Neuronal stem cell (in vitro differentiated cells): ENCODE measurements at regions not wholly inside any gene's neighbourhood (a gene's known extent, or its start where the extent isn't known, plus 50 kb on each side); places are given as distances from the start of the nearest gene placed in this dataset.

Experiments used
- DNase-seq: peaks from one replicate; pipeline ENCODE4 v3.0.0-alpha.2; 2013; ENCODE audit warnings: low spot score
- H2AFZ ChIP-seq: one replicate; pipeline ENCODE4 v1.6.1; 2013; ENCODE audit warnings: mild to moderate bottlenecking, low read length, inconsistent platforms
- H2AK5ac ChIP-seq: 2 replicates; pipeline ENCODE4 v1.6.1; 2013; ENCODE audit warnings: low read depth, mild to moderate bottlenecking, inconsistent platforms, low read length, moderate library complexity, mixed read lengths
- H2BK120ac ChIP-seq: 2 replicates; pipeline ENCODE4 v1.6.1; 2013; ENCODE audit warnings: low read depth, mild to moderate bottlenecking, inconsistent platforms, low read length, moderate library complexity, mixed read lengths
- H2BK12ac ChIP-seq: one replicate; pipeline ENCODE4 v1.6.1; 2013; ENCODE audit warnings: low read length, inconsistent platforms
- H2BK15ac ChIP-seq: 2 replicates; pipeline ENCODE4 v1.6.1; 2013; ENCODE audit warnings: mild to moderate bottlenecking, low read length, inconsistent platforms, mixed read lengths
- H2BK5ac ChIP-seq: one replicate; pipeline ENCODE4 v1.6.1; 2013; ENCODE audit warnings: inconsistent platforms, mild to moderate bottlenecking, low read length, moderate library complexity
- H3K14ac ChIP-seq: one replicate; pipeline ENCODE4 v1.6.1; 2013; ENCODE audit warnings: low read length, inconsistent platforms
- H3K18ac ChIP-seq: 2 replicates; pipeline ENCODE4 v1.6.1; 2013; ENCODE audit warnings: low read length, inconsistent platforms
- H3K23ac ChIP-seq: 2 replicates; pipeline ENCODE4 v1.6.1; 2013; ENCODE audit warnings: low read depth, mild to moderate bottlenecking, mixed read lengths, low read length, inconsistent platforms; ENCODE audit not compliant: poor library complexity
- H3K27ac ChIP-seq: replicated peaks from 3 replicates; pipeline ENCODE4 v1.5.1; 2013; ENCODE audit warnings: low read length, inconsistent platforms
- H3K27me3 ChIP-seq, 3 experiments: 2 replicates each; pipeline ENCODE4 v1.6.1; 2013; ENCODE audit warnings: low read length in 3 of 3, mild to moderate bottlenecking in 2 of 3, inconsistent platforms in 1 of 3, low read depth in 1 of 3, mixed read lengths in 1 of 3, moderate library complexity in 1 of 3; ENCODE audit not compliant: control insufficient read depth in 3 of 3, insufficient read depth in 3 of 3
- H3K36me3 ChIP-seq, 2 donors: replicated peaks in 1 of 2; 2 replicates each; pipeline ENCODE4 v1.6.1; 2013; ENCODE audit warnings: low read length in 2 of 2; ENCODE audit not compliant: control insufficient read depth in 2 of 2, insufficient read depth in 2 of 2
- H3K4ac ChIP-seq: 2 replicates; pipeline ENCODE4 v1.6.1; 2013; ENCODE audit warnings: inconsistent platforms, mild to moderate bottlenecking, low read length, moderate library complexity
- H3K4me1 ChIP-seq, 2 donors: 1 replicate in 1 of 2; 2 replicates in 1 of 2; pipeline ENCODE4 v1.6.1; 2013; ENCODE audit warnings: low read length in 2 of 2, low read depth in 1 of 2; ENCODE audit not compliant: control insufficient read depth in 2 of 2, insufficient read depth in 1 of 2
- H3K4me2 ChIP-seq: one replicate; pipeline ENCODE4 v1.6.1; 2013; ENCODE audit warnings: mild to moderate bottlenecking, low read length, inconsistent platforms; ENCODE audit not compliant: insufficient read depth, poor library complexity, severe bottlenecking
- H3K4me3 ChIP-seq, 2 donors: 2 replicates each; pipeline ENCODE4 v1.5.1; 2013; ENCODE audit warnings: low read length in 2 of 2, mild to moderate bottlenecking in 2 of 2, inconsistent platforms in 1 of 2, moderate library complexity in 1 of 2
- H3K79me1 ChIP-seq: one replicate; pipeline ENCODE4 v1.6.1; 2013; ENCODE audit warnings: low read depth, mild to moderate bottlenecking, inconsistent platforms, low read length, moderate library complexity
- H3K9ac ChIP-seq: one replicate; pipeline ENCODE4 v1.6.1; 2013; ENCODE audit warnings: mild to moderate bottlenecking, low read depth, low read length, inconsistent platforms; ENCODE audit not compliant: poor library complexity
- H3K9me3 ChIP-seq, 2 donors: replicated peaks in 1 of 2; 2 replicates each; pipeline versions ENCODE3 to v1.6.1; 2013; ENCODE audit warnings: low read length in 2 of 2, mild to moderate bottlenecking in 2 of 2, inconsistent platforms in 1 of 2, low read depth in 1 of 2, mixed read lengths in 1 of 2, moderate library complexity in 1 of 2; ENCODE audit not compliant: control insufficient read depth in 2 of 2, insufficient read depth in 1 of 2
- H4K8ac ChIP-seq: one replicate; pipeline ENCODE4 v1.6.1; 2013; ENCODE audit warnings: low read depth, mild to moderate bottlenecking, inconsistent platforms, low read length, moderate library complexity
- H4K91ac ChIP-seq: one replicate; pipeline ENCODE4 v1.6.1; 2013; ENCODE audit warnings: low read length, low read depth, mild to moderate bottlenecking, inconsistent platforms; ENCODE audit not compliant: poor library complexity
- WGBS, 2 donors: extraction: QIAGEN DNeasy Blood & Tissue Kit; methylation state at CpG; one replicate each; pipeline ENCODE4 v1.1.7; 2013; ENCODE audit warnings: missing lambda C conversion rate in 2 of 2, mixed read lengths in 1 of 2; ENCODE audit not compliant: insufficient read length in 2 of 2, insufficient replicate concordance in 1 of 2; ENCODE audit errors: extremely low coverage in 2 of 2; 5-methylcytosine and 5-hydroxymethylcytosine counted together

DNA sequence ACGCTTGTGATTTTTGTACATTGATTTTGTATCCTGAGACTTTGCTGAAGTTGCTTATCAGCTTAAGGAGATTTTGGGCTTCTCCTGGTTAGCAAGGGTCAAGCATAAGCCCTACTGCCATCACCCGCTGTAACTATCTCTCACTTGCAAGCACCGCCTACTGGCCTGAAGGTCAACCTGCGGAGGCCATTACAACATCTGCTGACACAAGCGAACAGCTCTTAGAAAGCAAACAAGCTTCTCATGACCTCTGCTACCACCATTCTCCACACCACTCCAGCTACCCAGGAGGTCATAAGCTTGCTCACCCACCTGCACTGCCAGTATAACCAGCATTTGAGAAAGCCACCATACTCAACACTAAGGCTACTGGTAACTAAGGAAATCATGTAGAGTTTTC is 288.4 kb upstream of the KIRREL3 start:
- H2BK12ac ChIP-seq, result no peak overlapping the region
- H2BK5ac ChIP-seq, result no peak overlapping the region
- no peaks in the 10 kb centered on the region for H3K4me1 ChIP-seq
- H3K79me1 ChIP-seq, result no peaks in the 10 kb centered on the region
- no peak overlapping the region for H2AFZ ChIP-seq
- H3K23ac ChIP-seq, result no peak overlapping the region
- no peak overlapping the region for H2BK15ac ChIP-seq
- H2AK5ac ChIP-seq, result no peak overlapping the region
- no peak overlapping the region for H3K14ac ChIP-seq
- H3K27ac ChIP-seq, result no peak overlapping the region
- no peak overlapping the region for H2BK120ac ChIP-seq
- no peaks in the 10 kb centered on the region for H3K27me3 ChIP-seq
- DNase-seq, result no peak
- H3K18ac ChIP-seq, result no peak overlapping the region
- H3K4me2 ChIP-seq, result no peak overlapping the region
- no peak overlapping the region for H4K8ac ChIP-seq
- no CpG with 5 or more reads among the region's 5 CpGs for WGBS, 2 donors
- H4K91ac ChIP-seq, result no peak overlapping the region
- H3K9ac ChIP-seq, result no peak overlapping the region
- H3K36me3 ChIP-seq, result no peaks in the 10 kb centered on the region
- no peak overlapping the region for H3K4ac ChIP-seq
- H3K9me3 ChIP-seq, result peaks cover 0 to 1% of the 10 kb centered on the region in 2 donors
- H3K4me3 ChIP-seq, result no peak overlapping the region

GRCh38 chr11:127281534-127281933 is 281.0 kb upstream of the KIRREL3 start:
- no peak overlapping the region for H3K4me3 ChIP-seq
- H2BK5ac ChIP-seq, result no peak overlapping the region
- H3K9me3 ChIP-seq, result no peaks in the 10 kb centered on the region
- H2AFZ ChIP-seq, result no peak overlapping the region
- no peak overlapping the region for H3K14ac ChIP-seq
- DNase-seq, result no peak
- no peak overlapping the region for H3K9ac ChIP-seq
- H3K4me2 ChIP-seq, result no peak overlapping the region
- H4K91ac ChIP-seq, result no peak overlapping the region
- H4K8ac ChIP-seq, result no peak overlapping the region
- no peak overlapping the region for H3K23ac ChIP-seq
- no peaks in the 10 kb centered on the region for H3K27me3 ChIP-seq
- no peak overlapping the region for H3K18ac ChIP-seq
- H3K4ac ChIP-seq, result no peak overlapping the region
- H2AK5ac ChIP-seq, result no peak overlapping the region
- no CpG with 5 or more reads among the region's 1 CpG for WGBS, 2 donors
- no peak overlapping the region for H2BK120ac ChIP-seq
- no peaks in the 10 kb centered on the region for H3K36me3 ChIP-seq
- H3K4me1 ChIP-seq, result no peaks in the 10 kb centered on the region
- no peak overlapping the region for H3K27ac ChIP-seq
- H2BK12ac ChIP-seq, result no peak overlapping the region
- H2BK15ac ChIP-seq, result no peak overlapping the region
- H3K79me1 ChIP-seq, result no peaks in the 10 kb centered on the region

DNA sequence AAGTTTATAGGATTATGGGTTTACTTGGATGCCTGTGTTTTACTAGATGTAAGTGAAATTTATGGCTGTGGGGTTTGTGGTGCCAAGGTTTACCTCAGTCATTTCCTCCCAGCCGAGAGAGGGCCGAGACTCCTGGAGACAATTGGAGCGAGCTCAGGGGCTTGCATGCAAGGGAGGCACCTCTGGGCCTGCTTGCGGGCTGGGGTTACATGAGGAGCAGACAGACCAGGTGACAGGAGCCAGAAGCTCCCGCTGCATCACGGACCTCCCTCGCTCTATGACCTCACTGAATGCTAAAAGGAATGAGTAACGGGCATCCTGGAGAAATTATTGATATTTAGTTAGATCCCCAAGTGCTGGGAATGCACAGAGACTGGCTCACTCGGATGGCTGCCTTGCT is 275.2 kb upstream of the KIRREL3 start:
- WGBS, 2 donors, result no CpG with 5 or more reads among the region's 9 CpGs
- H3K36me3 ChIP-seq, result no peaks in the 10 kb centered on the region
- H2BK15ac ChIP-seq, result no peak overlapping the region
- no peak overlapping the region for H2BK12ac ChIP-seq
- no peak overlapping the region for H4K8ac ChIP-seq
- H3K14ac ChIP-seq, result no peak overlapping the region
- no peak overlapping the region for H2AK5ac ChIP-seq
- no peaks in the 10 kb centered on the region for H3K79me1 ChIP-seq
- no peak for DNase-seq
- no peak overlapping the region for H2AFZ ChIP-seq
- H3K9ac ChIP-seq, result no peak overlapping the region
- H3K23ac ChIP-seq, result no peak overlapping the region
- no peak overlapping the region for H3K4ac ChIP-seq
- H3K9me3 ChIP-seq, result no peaks in the 10 kb centered on the region
- no peak overlapping the region for H4K91ac ChIP-seq
- no peak overlapping the region for H2BK5ac ChIP-seq
- no peak overlapping the region for H3K27ac ChIP-seq
- H3K18ac ChIP-seq, result no peak overlapping the region
- no peaks in the 10 kb centered on the region for H3K27me3 ChIP-seq
- H3K4me1 ChIP-seq, result no peaks in the 10 kb centered on the region
- no peak overlapping the region for H3K4me2 ChIP-seq
- no peak overlapping the region for H3K4me3 ChIP-seq
- H2BK120ac ChIP-seq, result no peak overlapping the region

DNA sequence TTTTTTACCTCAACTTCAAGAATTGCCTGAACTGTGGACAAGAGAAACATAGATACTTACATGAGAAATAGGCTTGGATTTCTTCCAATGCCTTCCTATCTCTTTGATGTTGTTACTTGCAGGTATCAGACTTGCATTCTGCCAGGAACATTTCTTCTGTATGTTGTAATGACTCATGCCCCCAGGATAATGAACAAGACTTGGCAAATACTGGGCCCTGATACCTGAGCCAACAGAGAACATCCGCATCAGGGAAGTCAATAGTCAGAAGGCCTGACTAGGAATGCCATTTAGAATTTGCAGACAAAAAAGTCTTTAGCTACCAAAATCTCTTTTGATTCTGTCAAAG is 273.7 kb upstream of the KIRREL3 start:
- H3K4me1 ChIP-seq, result no peaks in the 10 kb centered on the region
- no peaks in the 10 kb centered on the region for H3K79me1 ChIP-seq
- no peak overlapping the region for H3K27ac ChIP-seq
- H3K4me3 ChIP-seq, result no peak overlapping the region
- H2BK120ac ChIP-seq, result no peak overlapping the region
- H4K8ac ChIP-seq, result no peak overlapping the region
- no peak overlapping the region for H2AFZ ChIP-seq
- no peak overlapping the region for H2AK5ac ChIP-seq
- H2BK15ac ChIP-seq, result no peak overlapping the region
- no CpG with 5 or more reads among the region's 1 CpG for WGBS, 2 donors
- H3K4ac ChIP-seq, result no peak overlapping the region
- no peak overlapping the region for H3K9ac ChIP-seq
- no peak for DNase-seq
- no peak overlapping the region for H3K4me2 ChIP-seq
- no peaks in the 10 kb centered on the region for H3K9me3 ChIP-seq
- H3K36me3 ChIP-seq, result no peaks in the 10 kb centered on the region
- no peak overlapping the region for H3K18ac ChIP-seq
- no peak overlapping the region for H3K23ac ChIP-seq
- no peak overlapping the region for H2BK12ac ChIP-seq
- no peak overlapping the region for H4K91ac ChIP-seq
- no peaks in the 10 kb centered on the region for H3K27me3 ChIP-seq
- no peak overlapping the region for H2BK5ac ChIP-seq
- no peak overlapping the region for H3K14ac ChIP-seq
